Glutamatergic neuron (in vitro differentiated cells): ENCODE measurements at regions not wholly inside any gene's neighbourhood (a gene's known extent, or its start where the extent isn't known, plus 50 kb on each side); places are given as distances from the start of the nearest gene placed in this dataset.

ENCODE experiments used
- DNase-seq: peaks from one replicate; pipeline ENCODE4 v3.0.0; 2022
- H3K27ac Mint-ChIP-seq: one replicate; pipeline ENCODE4 v1.8.0; 2020; ENCODE audit warnings: mild to moderate bottlenecking, mixed read lengths, inconsistent platforms; ENCODE audit not compliant: unreplicated experiment
- H3K27me3 Mint-ChIP-seq: one replicate; pipeline ENCODE4 v1.8.0; 2020; ENCODE audit warnings: mild to moderate bottlenecking, moderate library complexity, mixed read lengths, inconsistent platforms; ENCODE audit not compliant: unreplicated experiment
- H3K36me3 Mint-ChIP-seq: one replicate; pipeline ENCODE4 v1.8.0; 2020; ENCODE audit warnings: mild to moderate bottlenecking, mixed read lengths, inconsistent platforms; ENCODE audit not compliant: unreplicated experiment
- H3K4me1 Mint-ChIP-seq: one replicate; pipeline ENCODE4 v1.8.0; 2020; ENCODE audit warnings: mild to moderate bottlenecking, low read depth, mixed read lengths, inconsistent platforms; ENCODE audit not compliant: unreplicated experiment
- H3K4me3 Mint-ChIP-seq: one replicate; pipeline ENCODE4 v1.8.0; 2020; ENCODE audit warnings: mild to moderate bottlenecking, mixed read lengths, inconsistent platforms; ENCODE audit not compliant: unreplicated experiment
- H3K9me3 Mint-ChIP-seq: one replicate; pipeline ENCODE4 v1.8.0; 2020; ENCODE audit warnings: mild to moderate bottlenecking, moderate library complexity, mixed read lengths, inconsistent platforms; ENCODE audit not compliant: unreplicated experiment
- CTCF ChIP-seq: fragments of 200-600 bp; sonication (generic); IDR thresholded peaks from one replicate; pipeline ENCODE4 v1.5.0; 2021; ENCODE audit not compliant: partially characterized antibody, unreplicated experiment

GRCh38 chr18:55886886-55887285, 298.9 kb upstream of the TCF4 start:
- H3K27me3 Mint-ChIP-seq: no peaks in the 10 kb centered on the region
- no peak for TF ChIP-seq CTCF
- H3K27ac Mint-ChIP-seq: no peak overlapping the region
- no peaks in the 10 kb centered on the region for H3K36me3 Mint-ChIP-seq
- H3K4me3 Mint-ChIP-seq: no peak overlapping the region
- DNase-seq: no peak
- no peaks in the 10 kb centered on the region for H3K4me1 Mint-ChIP-seq
- H3K9me3 Mint-ChIP-seq: peaks cover 2% of the 10 kb centered on the region

- Mint-ChIP-seq H3K4me3 (no peak overlapping the region), H3K9me3 (no peaks in the 10 kb centered on the region), H3K4me1 (no peaks in the 10 kb centered on the region), H3K27ac (no peak overlapping the region), H3K27me3 (no peaks in the 10 kb centered on the region), H3K36me3 (no peaks in the 10 kb centered on the region)
- no peak for TF ChIP-seq CTCF
- DNase-seq: no peak
These were observed 296.5 kb upstream of the TCF4 start for GRCh38 chr18:55884498-55884897.

GRCh38 chr18:55880617-55881016, 292.6 kb upstream of the TCF4 start:
- Mint-ChIP-seq H3K9me3 (peaks cover 1% of the 10 kb centered on the region), H3K4me3 (no peak overlapping the region), H3K27ac (no peak overlapping the region), H3K27me3 (no peaks in the 10 kb centered on the region), H3K36me3 (no peaks in the 10 kb centered on the region), H3K4me1 (peaks cover 1% of the 10 kb centered on the region)
- DNase-seq: no peak
- TF ChIP-seq CTCF: no peak

GRCh38 chr18:55879331-55879730, 291.3 kb upstream of the TCF4 start:
- TF ChIP-seq CTCF: no peak
- Mint-ChIP-seq H3K4me1 (peaks cover 8% of the 10 kb centered on the region), H3K36me3 (no peaks in the 10 kb centered on the region), H3K4me3 (no peak overlapping the region), H3K27me3 (no peaks in the 10 kb centered on the region), H3K9me3 (peaks cover 1% of the 10 kb centered on the region), H3K27ac (no peak overlapping the region)
- no peak for DNase-seq

- Mint-ChIP-seq H3K4me3 (no peak overlapping the region), H3K36me3 (no peaks in the 10 kb centered on the region), H3K27ac (no peak overlapping the region), H3K27me3 (no peaks in the 10 kb centered on the region), H3K4me1 (peaks cover 8% of the 10 kb centered on the region), H3K9me3 (peaks cover 1% of the 10 kb centered on the region)
- TF ChIP-seq CTCF: no peak
- DNase-seq: no peak
These were observed 290.2 kb upstream of the TCF4 start for GRCh38 chr18:55878224-55878623.
